Ectodermal cell (in vitro differentiated cells): ENCODE measurements at regions not wholly inside any gene's neighbourhood (a gene's known extent, or its start where the extent isn't known, plus 50 kb on each side); places are given as distances from the start of the nearest gene placed in this dataset.

ENCODE experiments used
- H3K27ac ChIP-seq: 2 replicates; pipeline ENCODE4 v1.7.0; 2013; ENCODE audit warnings: mild to moderate bottlenecking, low read depth, low read length; ENCODE audit not compliant: insufficient read depth, poor library complexity, severe bottlenecking
- H3K27me3 ChIP-seq: 2 replicates; pipeline ENCODE4 v1.7.0; 2013; ENCODE audit warnings: mild to moderate bottlenecking, low read length; ENCODE audit not compliant: insufficient read depth, control insufficient read depth, poor library complexity, severe bottlenecking
- H3K36me3 ChIP-seq: one replicate; pipeline ENCODE4 v1.7.0; 2013; ENCODE audit warnings: low read length; ENCODE audit not compliant: control insufficient read depth, insufficient read depth
- H3K4me1 ChIP-seq: one replicate; pipeline ENCODE4 v1.7.0; 2013; ENCODE audit warnings: low read length; ENCODE audit not compliant: control insufficient read depth, insufficient read depth
- H3K4me3 ChIP-seq: 2 replicates; pipeline ENCODE4 v1.7.0; 2013; ENCODE audit warnings: low read depth, low read length, control low read depth; ENCODE audit not compliant: insufficient read depth
- H3K9me3 ChIP-seq: 2 replicates; pipeline ENCODE4 v1.7.0; 2013; ENCODE audit warnings: mild to moderate bottlenecking, low read length, moderate library complexity; ENCODE audit not compliant: control insufficient read depth
- WGBS, 2 experiments: methylation state at CpG; one replicate each; pipeline ENCODE4 v1.1.7; 2013; ENCODE audit warnings: missing lambda C conversion rate in 2 of 2; 5-methylcytosine and 5-hydroxymethylcytosine counted together

GRCh38 chr5:117860550-117860949, 1127.8 kb downstream of the DTWD2 start:
- Histone ChIP-seq H3K36me3 (no peaks in the 10 kb centered on the region), H3K4me1 (no peaks in the 10 kb centered on the region), H3K27me3 (no peaks in the 10 kb centered on the region), H3K4me3 (no peak overlapping the region), H3K27ac (no peak overlapping the region), H3K9me3 (no peaks in the 10 kb centered on the region)
- WGBS, 2 experiments, result 94% methylated on average over 1 of the region's 1 CpG; no CpG with 5 or more reads in 1 of the 2 experiments

GRCh38 chr5:117859176-117859575, 1129.2 kb downstream of the DTWD2 start:
- no peaks in the 10 kb centered on the region for H3K4me1 ChIP-seq
- no peak overlapping the region for H3K4me3 ChIP-seq
- WGBS, 2 experiments, result no CpG with 5 or more reads among the region's 1 CpG
- no peaks in the 10 kb centered on the region for H3K27me3 ChIP-seq
- H3K36me3 ChIP-seq, result no peaks in the 10 kb centered on the region
- H3K27ac ChIP-seq, result no peak overlapping the region
- no peaks in the 10 kb centered on the region for H3K9me3 ChIP-seq

GRCh38 chr5:117856713-117857112, 1131.6 kb downstream of the DTWD2 start:
- no peak overlapping the region for H3K27ac ChIP-seq
- WGBS, 2 experiments, result 91 to 96% methylated on average over 3 to 4 of the region's 4 CpGs
- H3K4me1 ChIP-seq, result no peaks in the 10 kb centered on the region
- H3K27me3 ChIP-seq, result no peaks in the 10 kb centered on the region
- no peaks in the 10 kb centered on the region for H3K9me3 ChIP-seq
- no peaks in the 10 kb centered on the region for H3K36me3 ChIP-seq
- H3K4me3 ChIP-seq, result no peak overlapping the region

- H3K4me1 ChIP-seq, result no peaks in the 10 kb centered on the region
- H3K4me3 ChIP-seq, result no peak overlapping the region
- WGBS, 2 experiments, result 91 to 94% methylated on average over 3 of the region's 4 CpGs
- no peaks in the 10 kb centered on the region for H3K36me3 ChIP-seq
- no peaks in the 10 kb centered on the region for H3K9me3 ChIP-seq
- no peak overlapping the region for H3K27ac ChIP-seq
- no peaks in the 10 kb centered on the region for H3K27me3 ChIP-seq
Observed at GRCh38 chr5:117837786-117838185, 1150.6 kb downstream of the DTWD2 start.

GRCh38 chr5:117833691-117834090, 1154.7 kb downstream of the DTWD2 start:
- Histone ChIP-seq H3K4me3 (no peak overlapping the region), H3K27me3 (no peaks in the 10 kb centered on the region), H3K4me1 (no peaks in the 10 kb centered on the region), H3K27ac (no peak overlapping the region), H3K9me3 (no peaks in the 10 kb centered on the region), H3K36me3 (no peaks in the 10 kb centered on the region)
- 95 to 98% methylated on average over 4 of the region's 4 CpGs for WGBS, 2 experiments

GRCh38 chr5:117829646-117830045, 1158.7 kb downstream of the DTWD2 start:
- Histone ChIP-seq H3K27ac (no peak overlapping the region), H3K4me3 (no peak overlapping the region), H3K4me1 (no peaks in the 10 kb centered on the region), H3K9me3 (no peaks in the 10 kb centered on the region), H3K36me3 (no peaks in the 10 kb centered on the region), H3K27me3 (no peaks in the 10 kb centered on the region)
- 87 to 94% methylated on average over 3 of the region's 3 CpGs for WGBS, 2 experiments

- Histone ChIP-seq H3K4me3 (no peak overlapping the region), H3K27ac (no peak overlapping the region), H3K4me1 (no peaks in the 10 kb centered on the region), H3K9me3 (no peaks in the 10 kb centered on the region), H3K36me3 (no peaks in the 10 kb centered on the region), H3K27me3 (no peaks in the 10 kb centered on the region)
- 90 to 97% methylated on average over 2 of the region's 2 CpGs for WGBS, 2 experiments
Observed at GRCh38 chr5:117813850-117814249, 1174.5 kb downstream of the DTWD2 start.

- Histone ChIP-seq H3K9me3 (no peaks in the 10 kb centered on the region), H3K4me1 (no peaks in the 10 kb centered on the region), H3K36me3 (no peaks in the 10 kb centered on the region), H3K4me3 (no peak overlapping the region), H3K27ac (no peak overlapping the region), H3K27me3 (no peaks in the 10 kb centered on the region)
- WGBS, 2 experiments, result 91 to 100% methylated on average over 1 of the region's 1 CpG
Observed at GRCh38 chr5:117812861-117813260, 1175.5 kb downstream of the DTWD2 start.

- Histone ChIP-seq H3K27me3 (no peaks in the 10 kb centered on the region), H3K27ac (no peak overlapping the region), H3K4me3 (no peak overlapping the region), H3K4me1 (no peaks in the 10 kb centered on the region), H3K9me3 (no peaks in the 10 kb centered on the region), H3K36me3 (no peaks in the 10 kb centered on the region)
- WGBS, 2 experiments, result 89 to 91% methylated on average over 4 of the region's 4 CpGs
Observed at GRCh38 chr5:117809251-117809650, 1179.1 kb downstream of the DTWD2 start.

GRCh38 chr5:117805058-117805457, 1183.3 kb downstream of the DTWD2 start:
- Histone ChIP-seq H3K36me3 (no peaks in the 10 kb centered on the region), H3K4me1 (no peaks in the 10 kb centered on the region), H3K4me3 (no peak overlapping the region), H3K9me3 (no peaks in the 10 kb centered on the region), H3K27ac (no peak overlapping the region), H3K27me3 (no peaks in the 10 kb centered on the region)
- 29 to 31% methylated on average over 1 of the region's 1 CpG for WGBS, 2 experiments

GRCh38 chr5:117803533-117803932, 1184.8 kb downstream of the DTWD2 start:
- Histone ChIP-seq H3K4me1 (no peaks in the 10 kb centered on the region), H3K4me3 (no peak overlapping the region), H3K27me3 (no peaks in the 10 kb centered on the region), H3K27ac (no peak overlapping the region), H3K36me3 (no peaks in the 10 kb centered on the region), H3K9me3 (no peaks in the 10 kb centered on the region)
- WGBS, 2 experiments, result 98 to 100% methylated on average over 1 to 3 of the region's 3 CpGs
